ENCODE measurements at regions not wholly inside any gene's neighbourhood (a gene's known extent, or its start where the extent isn't known, plus 50 kb on each side); places are given as distances from the start of the nearest gene placed in this dataset.

DNA sequence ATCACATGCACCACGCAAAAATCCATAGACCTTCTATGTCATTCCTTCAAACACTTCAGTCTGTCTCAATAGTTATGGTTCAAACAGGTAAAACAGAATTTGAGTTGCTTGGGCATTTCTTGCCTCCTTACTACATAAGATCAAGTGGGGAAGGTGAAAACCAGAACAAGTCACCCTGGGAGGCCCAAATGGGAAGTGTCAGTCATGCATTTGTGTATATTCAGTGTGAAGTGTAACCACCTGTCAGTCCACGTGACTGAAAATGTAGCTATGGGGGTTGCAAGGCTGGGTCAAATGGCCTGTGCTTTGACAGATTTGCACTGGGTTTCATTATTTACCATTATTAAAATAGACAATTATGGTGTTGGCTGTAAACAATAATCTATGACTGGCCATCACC is 176.6 kb upstream of the VIPR2 start:
- Histone ChIP-seq H3K27ac (ENCODE audit: low read length) (no peak overlapping the region), H3K9me3 (ENCODE audit: low read length) (no peaks in the 10 kb centered on the region), H4K20me1 (ENCODE audit: low read length) (no peaks in the 10 kb centered on the region), H3K27me3 (ENCODE audit: low read length) (no peaks in the 10 kb centered on the region), H3K36me3 (ENCODE audit: low read depth, low read length) (no peaks in the 10 kb centered on the region), H3K4me3 (ENCODE audit: low read length) (no peak overlapping the region), H3K4me2 (ENCODE audit: low read length) (no peak overlapping the region), H2AFZ (ENCODE audit: low read length) (no peak overlapping the region), H3K9me2 (replicated peaks; ENCODE audit: low read length) (no peaks in the 10 kb centered on the region), H3K4me1 (ENCODE audit: insufficient read depth, low read length) (no peaks in the 10 kb centered on the region), H3K79me2 (ENCODE audit: low read length) (no peaks in the 10 kb centered on the region), H3K9ac (ENCODE audit: low read length) (no peak overlapping the region), H3F3A (ENCODE audit: low read length, unreplicated experiment) (no peaks in the 10 kb centered on the region)
- no TSS peak for BruUV-seq (replicated peaks)
- intact Hi-C loops (cut with micrococcal nuclease) = no loop called here
- TF ChIP-seq, protein P1, sequence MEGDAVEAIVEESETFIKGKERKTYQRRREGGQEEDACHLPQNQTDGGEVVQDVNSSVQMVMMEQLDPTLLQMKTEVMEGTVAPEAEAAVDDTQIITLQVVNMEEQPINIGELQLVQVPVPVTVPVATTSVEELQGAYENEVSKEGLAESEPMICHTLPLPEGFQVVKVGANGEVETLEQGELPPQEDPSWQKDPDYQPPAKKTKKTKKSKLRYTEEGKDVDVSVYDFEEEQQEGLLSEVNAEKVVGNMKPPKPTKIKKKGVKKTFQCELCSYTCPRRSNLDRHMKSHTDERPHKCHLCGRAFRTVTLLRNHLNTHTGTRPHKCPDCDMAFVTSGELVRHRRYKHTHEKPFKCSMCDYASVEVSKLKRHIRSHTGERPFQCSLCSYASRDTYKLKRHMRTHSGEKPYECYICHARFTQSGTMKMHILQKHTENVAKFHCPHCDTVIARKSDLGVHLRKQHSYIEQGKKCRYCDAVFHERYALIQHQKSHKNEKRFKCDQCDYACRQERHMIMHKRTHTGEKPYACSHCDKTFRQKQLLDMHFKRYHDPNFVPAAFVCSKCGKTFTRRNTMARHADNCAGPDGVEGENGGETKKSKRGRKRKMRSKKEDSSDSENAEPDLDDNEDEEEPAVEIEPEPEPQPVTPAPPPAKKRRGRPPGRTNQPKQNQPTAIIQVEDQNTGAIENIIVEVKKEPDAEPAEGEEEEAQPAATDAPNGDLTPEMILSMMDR (conservative IDR thresholded peaks at IDR 0.05; ENCODE audit: low read depth, low read length) = no peak
- no peak for ATAC-seq
- CTCF ChIA-PET = no interaction called here
- POLR2A ChIA-PET (ENCODE audit: unreplicated experiment) = no interaction called here
- no peak for DNase-seq

DNA sequence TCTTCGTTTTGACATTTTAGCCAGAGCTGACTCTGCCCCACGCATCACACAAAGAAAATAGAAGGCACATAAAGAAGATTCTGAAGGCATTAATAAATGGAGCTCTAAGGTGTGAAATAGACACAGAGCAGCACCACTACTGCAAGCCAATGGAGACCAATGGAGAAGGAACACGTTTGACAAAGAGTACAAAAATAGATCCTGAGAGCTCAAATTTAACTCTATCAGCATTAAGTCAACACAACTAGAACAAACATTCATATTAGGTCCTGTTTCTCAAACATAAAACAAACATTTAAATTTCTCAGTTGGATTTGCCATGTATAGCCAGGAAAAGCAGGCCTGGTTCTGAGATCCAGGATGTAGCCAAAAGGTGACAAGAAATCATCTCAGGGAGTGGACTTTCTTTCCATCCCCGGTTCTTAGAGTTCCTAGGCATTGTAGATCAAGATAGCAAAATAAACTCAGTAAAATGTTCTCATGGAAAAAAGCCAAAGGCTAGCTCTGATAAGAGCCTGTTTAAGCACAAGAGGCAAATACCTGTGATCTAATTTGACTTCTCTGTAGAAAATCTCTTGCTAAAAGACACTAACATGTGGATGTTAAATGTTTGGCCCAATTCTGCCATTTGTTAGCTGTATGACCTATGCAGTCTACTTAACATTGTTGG is 174.2 kb upstream of the VIPR2 start:
- H3K4me1 ChIP-seq (ENCODE audit: insufficient read depth, low read length) = no peaks in the 10 kb centered on the region
- no peak overlapping the region for H3K9ac ChIP-seq (ENCODE audit: low read length)
- no peak for DNase-seq
- no peaks in the 10 kb centered on the region for H3K9me2 ChIP-seq (replicated peaks; ENCODE audit: low read length)
- no peak overlapping the region for H3K27ac ChIP-seq (ENCODE audit: low read length)
- H2AFZ ChIP-seq (ENCODE audit: low read length) = no peak overlapping the region
- POLR2A ChIA-PET (ENCODE audit: unreplicated experiment) = no interaction called here
- no peak for TF ChIP-seq EZH2 (IDR thresholded peaks at IDR 0.05; ENCODE audit: low read length, unreplicated experiment)
- TF ChIP-seq EZH2phosphoT487 (IDR thresholded peaks at IDR 0.05; ENCODE audit: borderline replicate concordance, low read length) = no peak
- TF ChIP-seq, protein P1 (conservative IDR thresholded peaks at IDR 0.05; ENCODE audit: low read depth, low read length) = no peak
- H3K36me3 ChIP-seq (ENCODE audit: low read depth, low read length) = no peaks in the 10 kb centered on the region
- H3F3A ChIP-seq (ENCODE audit: low read length, unreplicated experiment) = no peaks in the 10 kb centered on the region
- CTCF ChIA-PET = no interaction called here
- no peak for ATAC-seq
- intact Hi-C loops (cut with micrococcal nuclease) = no loop called here
- no peaks in the 10 kb centered on the region for H4K20me1 ChIP-seq (ENCODE audit: low read length)
- H3K9me3 ChIP-seq (ENCODE audit: low read length) = no peaks in the 10 kb centered on the region
- no peaks in the 10 kb centered on the region for H3K79me2 ChIP-seq (ENCODE audit: low read length)
- H3K4me3 ChIP-seq (ENCODE audit: low read length) = no peak overlapping the region
- H3K27me3 ChIP-seq (ENCODE audit: low read length) = no peaks in the 10 kb centered on the region
- no peak overlapping the region for H3K4me2 ChIP-seq (ENCODE audit: low read length)
- BruUV-seq (replicated peaks) = no TSS peak

DNA sequence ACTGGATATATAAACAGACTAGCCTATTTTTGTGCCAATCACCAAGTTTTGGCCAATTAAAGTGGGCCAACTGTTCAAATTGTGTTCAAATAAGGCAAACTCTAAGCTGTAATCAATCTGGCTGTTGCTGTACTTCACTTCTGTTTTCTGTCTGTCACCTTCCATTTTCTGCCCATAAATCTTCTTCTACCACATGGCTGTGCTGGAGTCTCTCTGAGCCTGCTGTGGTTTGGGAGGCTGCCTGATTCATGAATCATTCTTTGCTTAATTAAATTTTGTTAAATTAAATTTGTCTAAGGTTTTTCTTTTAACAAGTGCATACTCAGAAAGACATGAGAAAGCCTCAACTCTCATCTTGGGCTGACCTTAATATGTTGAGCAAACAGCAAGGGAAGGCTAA is 172.6 kb upstream of the VIPR2 start:
- Histone ChIP-seq H3K27ac (ENCODE audit: low read length) (no peak overlapping the region), H3K36me3 (ENCODE audit: low read depth, low read length) (no peaks in the 10 kb centered on the region)

More for the DNA sequence above, 172.6 kb upstream of the VIPR2 start:
- DNase-seq (no peak), ATAC-seq (no peak)
- TF ChIP-seq, protein P1 (conservative IDR thresholded peaks at IDR 0.05; ENCODE audit: low read depth, low read length) = no peak
- TF ChIP-seq EZH2 (IDR thresholded peaks at IDR 0.05; ENCODE audit: low read length, unreplicated experiment) (no peak), EZH2phosphoT487 (IDR thresholded peaks at IDR 0.05; ENCODE audit: borderline replicate concordance, low read length) (no peak)
- no peaks in the 10 kb centered on the region for H3K79me2 ChIP-seq (ENCODE audit: low read length)
- H3K4me2 ChIP-seq (ENCODE audit: low read length) = no peak overlapping the region
- no peaks in the 10 kb centered on the region for H3K9me2 ChIP-seq (replicated peaks; ENCODE audit: low read length)
- no peaks in the 10 kb centered on the region for H3K4me1 ChIP-seq (ENCODE audit: insufficient read depth, low read length)
- no peaks in the 10 kb centered on the region for H3K9me3 ChIP-seq (ENCODE audit: low read length)
- H2AFZ ChIP-seq (ENCODE audit: low read length) = no peak overlapping the region
- BruUV-seq (replicated peaks) = no TSS peak
- no peaks in the 10 kb centered on the region for H4K20me1 ChIP-seq (ENCODE audit: low read length)
- H3K4me3 ChIP-seq (ENCODE audit: low read length) = no peak overlapping the region
- intact Hi-C loops (cut with micrococcal nuclease) = no loop called here
- H3K27me3 ChIP-seq (ENCODE audit: low read length) = no peaks in the 10 kb centered on the region
- ChIA-PET POLR2A (ENCODE audit: unreplicated experiment) (no interaction called here), CTCF (no interaction called here)
- H3K9ac ChIP-seq (ENCODE audit: low read length) = no peak overlapping the region
- no peaks in the 10 kb centered on the region for H3F3A ChIP-seq (ENCODE audit: low read length, unreplicated experiment)

Measured in PC-3 (cell line).